ACC112 (cell line): ENCODE measurements at regions not wholly inside any gene's neighbourhood (a gene's known extent, or its start where the extent isn't known, plus 50 kb on each side); places are given as distances from the start of the nearest gene placed in this dataset.

Experiments used
- H2AFZ ChIP-seq: fragments of 200-600 bp; sonication (generic); one replicate; pipeline ENCODE4 v1.6.0; 2017; ENCODE audit warnings: antibody characterized with exemption, low read length; ENCODE audit not compliant: unreplicated experiment
- H3K27ac ChIP-seq: fragments of 200-600 bp; sonication (generic); 2 replicates; pipeline ENCODE4 v1.5.1; 2014; ENCODE audit warnings: low read depth, mild to moderate bottlenecking, antibody characterized with exemption, low read length, moderate library complexity
- H3K27me3 ChIP-seq: fragments of 200-600 bp; sonication (generic); 2 replicates; pipeline ENCODE4 v1.6.1; 2014; ENCODE audit warnings: mild to moderate bottlenecking, antibody characterized with exemption, low read length, moderate library complexity, mixed read lengths; ENCODE audit not compliant: insufficient read depth
- H3K36me3 ChIP-seq: fragments of 200-600 bp; sonication (generic); 2 replicates; pipeline ENCODE4 v1.6.1; 2016; ENCODE audit warnings: mild to moderate bottlenecking, antibody characterized with exemption, low read length, moderate library complexity, mixed read lengths; ENCODE audit not compliant: insufficient read depth
- H3K4me1 ChIP-seq: fragments of 200-600 bp; sonication (generic); one replicate; pipeline ENCODE4 v1.6.1; 2016; ENCODE audit warnings: low read length, mixed read lengths; ENCODE audit not compliant: insufficient read depth, unreplicated experiment, control insufficient read depth
- H3K4me3 ChIP-seq: fragments of 200-600 bp; sonication (generic); 2 replicates; pipeline ENCODE4 v1.5.1; 2014; ENCODE audit warnings: mild to moderate bottlenecking, low read depth, low read length
- H3K79me2 ChIP-seq: fragments of 200-600 bp; sonication (generic); one replicate; pipeline ENCODE4 v1.6.0; 2016; ENCODE audit warnings: low read length; ENCODE audit not compliant: control insufficient read depth, unreplicated experiment, insufficient read depth

DNA sequence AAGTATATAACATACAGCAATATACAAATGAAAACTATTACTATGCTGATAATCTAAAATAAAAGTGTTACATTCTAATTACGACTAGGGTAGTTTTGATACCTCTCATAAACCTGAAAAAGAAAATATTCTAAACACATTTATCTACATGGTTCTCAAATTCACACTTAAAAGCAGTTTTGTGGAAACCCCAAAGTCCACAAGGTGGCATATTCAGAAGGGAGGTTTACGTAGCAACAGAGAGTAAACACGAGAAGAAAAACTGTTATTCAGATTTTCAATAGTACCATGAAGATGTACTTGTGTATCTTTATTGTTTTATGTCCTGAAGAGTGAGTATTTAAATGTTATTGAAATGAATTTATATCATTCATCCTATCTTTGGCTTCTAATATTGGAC, 275.9 kb upstream of the KLHL1 start:
- Histone ChIP-seq H3K4me3 (no peak overlapping the region), H2AFZ (no peak overlapping the region), H3K36me3 (no peaks in the 10 kb centered on the region), H3K4me1 (no peaks in the 10 kb centered on the region), H3K27me3 (no peaks in the 10 kb centered on the region), H3K27ac (no peak overlapping the region), H3K79me2 (no peaks in the 10 kb centered on the region)

GRCh38 chr13:70380809-70381208, 272.6 kb upstream of the KLHL1 start:
- Histone ChIP-seq H3K36me3 (no peaks in the 10 kb centered on the region), H3K27ac (no peak overlapping the region), H3K27me3 (no peaks in the 10 kb centered on the region), H3K79me2 (no peaks in the 10 kb centered on the region), H3K4me3 (no peak overlapping the region), H3K4me1 (no peaks in the 10 kb centered on the region), H2AFZ (no peak overlapping the region)

DNA sequence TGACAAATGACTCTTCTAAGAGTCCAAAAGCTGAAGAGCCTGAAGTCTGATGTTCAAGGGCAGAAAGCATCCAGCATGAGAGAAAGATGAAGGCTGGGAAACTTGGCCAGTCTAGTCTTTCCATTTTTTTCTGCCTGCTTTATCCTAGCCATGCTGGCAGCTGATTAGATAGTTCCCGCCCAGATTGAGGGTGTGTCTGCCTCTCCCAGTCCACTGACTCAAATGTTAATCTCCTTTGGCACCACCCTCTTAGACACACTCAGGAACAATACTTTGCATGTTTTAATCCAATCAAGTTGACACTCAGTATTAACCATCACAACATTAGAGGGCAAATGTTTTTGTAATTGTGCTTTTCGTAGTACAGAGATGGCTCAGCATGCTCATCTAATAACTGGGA, 267.5 kb upstream of the KLHL1 start:
- H3K27me3 ChIP-seq = no peaks in the 10 kb centered on the region
- no peak overlapping the region for H2AFZ ChIP-seq
- H3K4me3 ChIP-seq = no peak overlapping the region
- no peaks in the 10 kb centered on the region for H3K36me3 ChIP-seq
- no peak overlapping the region for H3K27ac ChIP-seq
- no peaks in the 10 kb centered on the region for H3K4me1 ChIP-seq
- H3K79me2 ChIP-seq = no peaks in the 10 kb centered on the region

DNA sequence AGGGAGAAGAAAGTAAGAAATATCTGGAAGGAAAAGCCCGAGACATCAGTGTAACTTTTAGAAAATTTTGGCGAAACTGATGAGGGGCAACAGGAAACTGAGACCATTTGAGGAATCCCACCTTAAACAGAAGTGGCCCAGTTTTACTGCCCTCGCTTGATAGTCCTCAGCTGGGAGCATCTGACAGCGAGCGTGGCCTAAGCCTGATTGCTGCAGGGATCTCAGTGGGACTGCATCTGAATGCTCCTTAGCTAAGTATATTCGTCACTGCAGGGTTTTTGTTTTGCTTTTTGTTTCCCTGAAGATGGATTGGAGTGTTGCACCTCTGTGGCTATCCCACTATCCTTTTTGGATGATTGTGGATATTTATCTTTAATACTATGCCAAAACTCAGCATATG, 262.7 kb upstream of the KLHL1 start:
- Histone ChIP-seq H3K4me1 (no peaks in the 10 kb centered on the region), H3K27ac (no peak overlapping the region), H3K36me3 (no peaks in the 10 kb centered on the region), H2AFZ (no peak overlapping the region), H3K4me3 (no peak overlapping the region), H3K79me2 (no peaks in the 10 kb centered on the region), H3K27me3 (no peaks in the 10 kb centered on the region)

DNA sequence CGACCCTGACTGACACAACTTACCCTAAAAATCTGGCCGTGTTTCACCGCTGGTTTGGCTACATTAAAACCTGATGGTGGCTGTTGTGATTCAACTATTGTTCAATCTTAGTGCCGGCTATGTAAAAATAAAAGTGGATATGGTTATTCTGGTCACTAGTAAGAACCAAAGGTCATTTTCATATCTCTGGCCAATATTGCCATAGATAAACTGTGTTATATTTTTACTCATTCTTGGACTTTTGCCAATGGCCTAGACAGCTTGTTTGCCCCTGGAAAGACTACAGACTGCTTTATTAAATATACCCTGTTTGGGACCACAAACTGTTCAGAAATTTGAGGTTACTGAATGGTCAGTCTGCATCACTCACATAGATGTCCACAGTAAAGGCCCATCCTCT, 258.5 kb upstream of the KLHL1 start:
- Histone ChIP-seq H3K4me1 (no peaks in the 10 kb centered on the region), H2AFZ (no peak overlapping the region), H3K27ac (no peak overlapping the region), H3K27me3 (no peaks in the 10 kb centered on the region), H3K4me3 (no peak overlapping the region), H3K36me3 (no peaks in the 10 kb centered on the region), H3K79me2 (no peaks in the 10 kb centered on the region)

DNA sequence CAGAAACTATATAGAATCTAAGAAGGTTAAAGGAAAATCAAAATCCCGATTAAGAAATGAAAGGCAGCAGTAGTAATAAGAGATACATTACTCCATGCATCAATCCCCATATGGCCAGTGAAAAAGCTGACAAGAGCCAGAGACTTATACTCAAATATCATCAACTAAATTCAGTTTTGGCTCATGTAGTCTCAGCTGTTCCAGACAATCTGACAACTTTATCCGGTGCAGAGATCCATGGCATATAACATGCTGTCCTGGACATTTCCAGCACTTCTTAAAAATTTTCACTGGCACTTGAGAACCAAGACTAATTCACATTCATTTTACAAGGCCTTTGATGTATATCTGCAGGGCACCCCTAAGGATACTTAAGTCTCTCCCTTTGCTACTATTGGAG, 255.7 kb upstream of the KLHL1 start:
- no peak overlapping the region for H3K27ac ChIP-seq
- H2AFZ ChIP-seq = no peak overlapping the region
- H3K79me2 ChIP-seq = no peaks in the 10 kb centered on the region
- no peak overlapping the region for H3K4me3 ChIP-seq
- no peaks in the 10 kb centered on the region for H3K4me1 ChIP-seq
- no peaks in the 10 kb centered on the region for H3K36me3 ChIP-seq
- H3K27me3 ChIP-seq = no peaks in the 10 kb centered on the region

GRCh38 chr13:70362820-70363570, 254.7 kb upstream of the KLHL1 start:
- no peaks in the 10 kb centered on the region for H3K36me3 ChIP-seq
- no peaks in the 10 kb centered on the region for H3K79me2 ChIP-seq
- H3K27me3 ChIP-seq = no peaks in the 10 kb centered on the region
- H2AFZ ChIP-seq = no peak overlapping the region
- no peak overlapping the region for H3K27ac ChIP-seq
- no peaks in the 10 kb centered on the region for H3K4me1 ChIP-seq
- no peak overlapping the region for H3K4me3 ChIP-seq

- no peaks in the 10 kb centered on the region for H3K36me3 ChIP-seq
Measured at GRCh38 chr13:70357031-70357430, 248.8 kb upstream of the KLHL1 start.

GRCh38 chr13:70353096-70353495, 244.8 kb upstream of the KLHL1 start:
- H3K27me3 ChIP-seq = no peaks in the 10 kb centered on the region
- no peaks in the 10 kb centered on the region for H3K79me2 ChIP-seq
- H2AFZ ChIP-seq = no peak overlapping the region
- H3K4me3 ChIP-seq = no peak overlapping the region
- H3K36me3 ChIP-seq = no peaks in the 10 kb centered on the region
- no peak overlapping the region for H3K27ac ChIP-seq
- H3K4me1 ChIP-seq = no peaks in the 10 kb centered on the region

More at GRCh38 chr13:70357031-70357430, 248.8 kb upstream of the KLHL1 start:
- H2AFZ ChIP-seq = no peak overlapping the region
- H3K4me1 ChIP-seq = no peaks in the 10 kb centered on the region
- no peak overlapping the region for H3K27ac ChIP-seq
- no peaks in the 10 kb centered on the region for H3K79me2 ChIP-seq
- H3K27me3 ChIP-seq = no peaks in the 10 kb centered on the region
- no peak overlapping the region for H3K4me3 ChIP-seq

GRCh38 chr13:70347947-70348620, 239.8 kb upstream of the KLHL1 start:
- Histone ChIP-seq H3K36me3 (no peaks in the 10 kb centered on the region), H3K4me3 (no peak overlapping the region), H2AFZ (no peak overlapping the region)

GRCh38 chr13:70339738-70340137, 231.5 kb upstream of the KLHL1 start:
- Histone ChIP-seq H3K27ac (no peak overlapping the region), H3K4me1 (no peaks in the 10 kb centered on the region), H3K4me3 (no peak overlapping the region), H3K36me3 (no peaks in the 10 kb centered on the region), H3K27me3 (no peaks in the 10 kb centered on the region), H3K79me2 (no peaks in the 10 kb centered on the region), H2AFZ (no peak overlapping the region)

More at GRCh38 chr13:70347947-70348620, 239.8 kb upstream of the KLHL1 start:
- no peaks in the 10 kb centered on the region for H3K4me1 ChIP-seq
- no peaks in the 10 kb centered on the region for H3K79me2 ChIP-seq
- H3K27ac ChIP-seq = no peak overlapping the region
- no peaks in the 10 kb centered on the region for H3K27me3 ChIP-seq
